Hepatocyte (in vitro differentiated cells): ENCODE measurements at regions not wholly inside any gene's neighbourhood (a gene's known extent, or its start where the extent isn't known, plus 50 kb on each side); places are given as distances from the start of the nearest gene placed in this dataset.

Experiments used
- DNase-seq: peaks from one replicate; pipeline ENCODE4 v3.0.0-alpha.2; 2016; ENCODE audit warnings: low spot score
- H2AFZ ChIP-seq: fragments of 200-600 bp; sonication (generic); 2 replicates; pipeline ENCODE4 v1.6.0; 2016; ENCODE audit warnings: antibody characterized with exemption, mild to moderate bottlenecking
- H3K27ac ChIP-seq: fragments of 200-600 bp; sonication (generic); 2 replicates; pipeline ENCODE4 v1.5.1; 2016; ENCODE audit warnings: mild to moderate bottlenecking
- H3K27me3 ChIP-seq: fragments of 200-600 bp; sonication (generic); 2 replicates; pipeline ENCODE4 v1.6.1; 2016
- H3K36me3 ChIP-seq: fragments of 200-600 bp; sonication (generic); replicated peaks from 2 replicates; pipeline ENCODE4 v1.5.1; 2016; ENCODE audit warnings: low read depth; ENCODE audit not compliant: insufficient read depth
- H3K4me1 ChIP-seq: fragments of 200-600 bp; sonication (generic); 2 replicates; pipeline ENCODE4 v1.5.1; 2016; ENCODE audit warnings: mild to moderate bottlenecking, moderate library complexity; ENCODE audit not compliant: insufficient read depth
- H3K4me2 ChIP-seq: fragments of 200-600 bp; sonication (generic); 2 replicates; pipeline ENCODE4 v1.6.0; 2016
- H3K4me3 ChIP-seq: fragments of 200-600 bp; sonication (generic); 2 replicates; pipeline ENCODE4 v1.5.1; 2016; ENCODE audit warnings: mild to moderate bottlenecking
- H3K79me2 ChIP-seq: fragments of 200-600 bp; sonication (generic); 2 replicates; pipeline ENCODE4 v1.6.0; 2017; ENCODE audit warnings: mild to moderate bottlenecking
- H3K9me2 ChIP-seq: fragments of 200-600 bp; sonication (generic); replicated peaks from 2 replicates; pipeline ENCODE4 v1.6.0; 2017; ENCODE audit warnings: mild to moderate bottlenecking; ENCODE audit not compliant: insufficient read depth
- H3K9me3 ChIP-seq: fragments of 200-600 bp; sonication (generic); 2 replicates; pipeline ENCODE4 v1.5.1; 2016; ENCODE audit warnings: low read depth, mild to moderate bottlenecking
- H4K20me1 ChIP-seq: fragments of 200-600 bp; sonication (generic); 2 replicates; pipeline ENCODE4 v1.6.0; 2016; ENCODE audit warnings: mild to moderate bottlenecking; ENCODE audit not compliant: insufficient read depth, poor library complexity, severe bottlenecking
- EZH2 ChIP-seq: fragments of 200-600 bp; sonication (generic); IDR thresholded peaks from 2 replicates; pipeline ENCODE4 v1.6.1; 2016; ENCODE audit warnings: antibody characterized with exemption, mild to moderate bottlenecking, borderline replicate concordance
- EZH2phosphoT487 ChIP-seq: fragments of 200-600 bp; sonication (generic); IDR thresholded peaks from one replicate; pipeline ENCODE4 v1.6.1; 2018; ENCODE audit warnings: antibody characterized with exemption, mild to moderate bottlenecking, low read depth, moderate library complexity; ENCODE audit not compliant: unreplicated experiment, severe bottlenecking
- WGBS: methylation state at CpG from one replicate; pipeline ENCODE4 v1.1.6; 2016; ENCODE audit warnings: low lambda C conversion rate; ENCODE audit errors: missing lambda C conversion rate; 5-methylcytosine and 5-hydroxymethylcytosine counted together
- TF ChIP-seq, protein P1 (sequence below): fragments of 200-600 bp; sonication (generic); IDR thresholded peaks from 2 replicates; pipeline ENCODE4 v1.5.1; 2016; ENCODE audit warnings: antibody characterized with exemption, mild to moderate bottlenecking; ENCODE audit not compliant: poor library complexity

- Histone ChIP-seq H3K79me2 (no peaks in the 10 kb centered on the region), H4K20me1 (no peaks in the 10 kb centered on the region), H3K4me2 (no peak overlapping the region), H3K9me3 (no peaks in the 10 kb centered on the region), H3K27ac (no peak overlapping the region), H3K36me3 (no peaks in the 10 kb centered on the region), H2AFZ (no peak overlapping the region), H3K9me2 (no peaks in the 10 kb centered on the region), H3K27me3 (no peaks in the 10 kb centered on the region), H3K4me1 (no peaks in the 10 kb centered on the region), H3K4me3 (no peak overlapping the region)
- no peak for DNase-seq
- 76% methylated on average over 3 of the region's 3 CpGs for WGBS
- TF ChIP-seq EZH2 (no peak), EZH2phosphoT487 (no peak)
- TF ChIP-seq, protein P1, sequence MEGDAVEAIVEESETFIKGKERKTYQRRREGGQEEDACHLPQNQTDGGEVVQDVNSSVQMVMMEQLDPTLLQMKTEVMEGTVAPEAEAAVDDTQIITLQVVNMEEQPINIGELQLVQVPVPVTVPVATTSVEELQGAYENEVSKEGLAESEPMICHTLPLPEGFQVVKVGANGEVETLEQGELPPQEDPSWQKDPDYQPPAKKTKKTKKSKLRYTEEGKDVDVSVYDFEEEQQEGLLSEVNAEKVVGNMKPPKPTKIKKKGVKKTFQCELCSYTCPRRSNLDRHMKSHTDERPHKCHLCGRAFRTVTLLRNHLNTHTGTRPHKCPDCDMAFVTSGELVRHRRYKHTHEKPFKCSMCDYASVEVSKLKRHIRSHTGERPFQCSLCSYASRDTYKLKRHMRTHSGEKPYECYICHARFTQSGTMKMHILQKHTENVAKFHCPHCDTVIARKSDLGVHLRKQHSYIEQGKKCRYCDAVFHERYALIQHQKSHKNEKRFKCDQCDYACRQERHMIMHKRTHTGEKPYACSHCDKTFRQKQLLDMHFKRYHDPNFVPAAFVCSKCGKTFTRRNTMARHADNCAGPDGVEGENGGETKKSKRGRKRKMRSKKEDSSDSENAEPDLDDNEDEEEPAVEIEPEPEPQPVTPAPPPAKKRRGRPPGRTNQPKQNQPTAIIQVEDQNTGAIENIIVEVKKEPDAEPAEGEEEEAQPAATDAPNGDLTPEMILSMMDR = no peak
These were observed 271.4 kb downstream of the ETS1 start for GRCh38 chr11:128315933-128316332.

DNA sequence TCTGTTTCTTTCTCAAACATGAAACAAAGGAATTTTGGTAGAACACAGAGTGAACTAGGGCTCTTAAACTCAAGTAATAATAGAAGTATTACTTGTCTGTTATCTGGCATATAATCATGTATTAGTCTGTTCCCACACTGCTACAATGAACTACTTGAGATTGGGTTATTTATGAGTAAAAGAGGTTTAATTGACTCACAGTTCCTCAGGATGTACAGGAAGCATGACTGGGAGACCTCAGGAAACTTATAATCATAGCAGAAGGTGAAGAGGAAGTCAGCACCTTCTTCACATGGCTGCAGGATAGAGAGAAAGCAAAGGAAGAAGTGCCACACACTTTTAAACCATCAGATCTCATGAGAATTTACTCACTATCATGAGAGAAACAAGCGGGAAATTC is 273.4 kb downstream of the ETS1 start:
- 83% methylated on average over 1 of the region's 1 CpG for WGBS
- no peaks in the 10 kb centered on the region for H3K4me1 ChIP-seq
- no peak overlapping the region for H3K4me2 ChIP-seq
- H2AFZ ChIP-seq = no peak overlapping the region
- no peaks in the 10 kb centered on the region for H3K36me3 ChIP-seq
- H3K27ac ChIP-seq = no peak overlapping the region
- H3K9me3 ChIP-seq = no peaks in the 10 kb centered on the region
- DNase-seq = no peak
- H3K9me2 ChIP-seq = no peaks in the 10 kb centered on the region
- TF ChIP-seq, protein P1 = no peak
- TF ChIP-seq EZH2 = no peak
- no peak for TF ChIP-seq EZH2phosphoT487
- no peak overlapping the region for H3K4me3 ChIP-seq
- no peaks in the 10 kb centered on the region for H4K20me1 ChIP-seq
- H3K79me2 ChIP-seq = no peaks in the 10 kb centered on the region
- H3K27me3 ChIP-seq = no peaks in the 10 kb centered on the region

- Histone ChIP-seq H3K4me1 (no peaks in the 10 kb centered on the region), H2AFZ (no peak overlapping the region), H4K20me1 (no peaks in the 10 kb centered on the region), H3K4me2 (no peak overlapping the region), H3K4me3 (no peak overlapping the region), H3K36me3 (no peaks in the 10 kb centered on the region), H3K79me2 (no peaks in the 10 kb centered on the region), H3K9me3 (no peaks in the 10 kb centered on the region), H3K27me3 (no peaks in the 10 kb centered on the region), H3K27ac (no peak overlapping the region), H3K9me2 (no peaks in the 10 kb centered on the region)
- no peak for DNase-seq
- 64% methylated on average over 3 of the region's 3 CpGs for WGBS
- no peak for TF ChIP-seq EZH2
- TF ChIP-seq, protein P1 = no peak
- TF ChIP-seq EZH2phosphoT487 = no peak
These were observed 275.3 kb downstream of the ETS1 start for GRCh38 chr11:128311742-128312719.
